IMR-90 (cell line): ENCODE measurements at regions not wholly inside any gene's neighbourhood (a gene's known extent, or its start where the extent isn't known, plus 50 kb on each side); places are given as distances from the start of the nearest gene placed in this dataset.

Source experiments
- ATAC-seq: fragments of 200-7000 bp; cut with Tn5 transposase; 2 replicates; pipeline ENCODE4 v1.9.1; 2020; ENCODE audit warnings: low read depth, mild to moderate bottlenecking, moderate library complexity
- BruUV-seq: library from RNA; stranded (reverse); fragments of 400-500 nt; replicated peaks from 2 replicates; lab custom pipeline; 2021; lab: Mats Ljungman, UMichigan
- CTCF ChIA-PET: fragments of 300-600 bp; formaldehyde crosslinking; extraction: SDS; loops from one replicate; lab custom pipeline; 2021; ENCODE audit warnings: antibody characterized with exemption; lab: Yijun Ruan, JAX
- POLR2A ChIA-PET: fragments of 300-600 bp; sonication (Branson Sonifier 250); formaldehyde crosslinking; loops from one replicate; lab custom pipeline; 2022; ENCODE audit warnings: antibody characterized with exemption; ENCODE audit not compliant: unreplicated experiment; lab: Charles Lee
- DNase-seq: peaks from one replicate; pipeline ENCODE4 v3.0.0; 2013
- H2AFZ ChIP-seq: replicated peaks from 2 replicates; pipeline ENCODE3; 2013; ENCODE audit warnings: low read length, mild to moderate bottlenecking; ENCODE audit not compliant: poor library complexity
- H2AK5ac ChIP-seq: 2 replicates; pipeline ENCODE4 v1.6.1; 2013; ENCODE audit warnings: low read depth, low read length, inconsistent platforms
- H2AK9ac ChIP-seq: replicated peaks from 2 replicates; pipeline ENCODE3; 2013; ENCODE audit warnings: mild to moderate bottlenecking, low read depth, low read length, moderate library complexity; ENCODE audit not compliant: poor library complexity
- H2BK120ac ChIP-seq: 2 replicates; pipeline ENCODE4 v1.6.1; 2013; ENCODE audit warnings: low read depth, low read length, inconsistent platforms
- H2BK15ac ChIP-seq: 3 replicates; pipeline ENCODE4 v1.6.1; 2013; ENCODE audit warnings: low read depth, low read length, inconsistent platforms
- H2BK20ac ChIP-seq: 2 replicates; pipeline ENCODE4 v1.6.1; 2013; ENCODE audit warnings: low read depth, mild to moderate bottlenecking, inconsistent platforms, low read length, moderate library complexity
- H2BK5ac ChIP-seq: 2 replicates; pipeline ENCODE4 v1.6.1; 2013; ENCODE audit warnings: mild to moderate bottlenecking, low read depth, low read length, inconsistent platforms; ENCODE audit not compliant: poor library complexity, severe bottlenecking
- H3K14ac ChIP-seq: replicated peaks from 2 replicates; pipeline ENCODE4 v1.6.1; 2013; ENCODE audit warnings: low read depth, low read length, inconsistent platforms
- H3K18ac ChIP-seq: 2 replicates; pipeline ENCODE4 v1.6.1; 2013; ENCODE audit warnings: low read depth, low read length, control low read depth
- H3K23ac ChIP-seq: 2 replicates; pipeline ENCODE4 v1.6.1; 2013; ENCODE audit warnings: low read depth, low read length, inconsistent platforms
- H3K27ac ChIP-seq: 2 replicates; pipeline ENCODE4 v1.5.1; 2013; ENCODE audit warnings: mild to moderate bottlenecking, control low read depth, low read length; ENCODE audit not compliant: insufficient read depth
- H3K27me3 ChIP-seq: 2 replicates; pipeline ENCODE4 v1.6.1; 2013; ENCODE audit warnings: low read length; ENCODE audit not compliant: control insufficient read depth, insufficient read depth
- H3K36me3 ChIP-seq: 2 replicates; pipeline ENCODE4 v1.6.1; 2013; ENCODE audit warnings: low read length, mixed read lengths; ENCODE audit not compliant: control insufficient read depth, insufficient read depth
- H3K4ac ChIP-seq: 2 replicates; pipeline ENCODE4 v1.6.1; 2013; ENCODE audit warnings: low read depth, low read length, inconsistent platforms
- H3K4me1 ChIP-seq: 2 replicates; pipeline ENCODE4 v1.6.1; 2013; ENCODE audit warnings: low read length, mixed read lengths; ENCODE audit not compliant: control insufficient read depth, insufficient read depth
- H3K4me2 ChIP-seq: 2 replicates; pipeline ENCODE4 v1.6.1; 2013; ENCODE audit warnings: low read depth, mild to moderate bottlenecking, control low read depth, low read length, moderate library complexity
- H3K4me3 ChIP-seq: 2 replicates; pipeline ENCODE4 v1.5.1; 2013; ENCODE audit warnings: low read depth, mild to moderate bottlenecking, control low read depth, low read length, moderate library complexity; ENCODE audit not compliant: insufficient read depth
- H3K56ac ChIP-seq: 2 replicates; pipeline ENCODE4 v1.6.1; 2013; ENCODE audit warnings: low read length, inconsistent platforms; ENCODE audit not compliant: insufficient read depth; ENCODE audit errors: extremely low read depth
- H3K79me1 ChIP-seq, 2 experiments: 2 replicates each; pipeline ENCODE4 v1.6.1; 2013; ENCODE audit warnings: low read length in 2 of 2, inconsistent platforms in 1 of 2, low read depth in 1 of 2
- H3K9ac ChIP-seq: 2 replicates; pipeline ENCODE4 v1.6.1; 2013; ENCODE audit warnings: low read depth, low read length, control low read depth
- H3K9me1 ChIP-seq: 2 replicates; pipeline ENCODE4 v1.6.1; 2013; ENCODE audit warnings: low read length, inconsistent platforms; ENCODE audit not compliant: insufficient read depth
- H3K9me3 ChIP-seq: 2 replicates; pipeline ENCODE4 v1.6.1; 2013; ENCODE audit warnings: low read length; ENCODE audit not compliant: control insufficient read depth, insufficient read depth
- H4K20me1 ChIP-seq: 2 replicates; pipeline ENCODE4 v1.6.1; 2013; ENCODE audit warnings: low read length, inconsistent platforms; ENCODE audit not compliant: insufficient read depth
- H4K5ac ChIP-seq: 2 replicates; pipeline ENCODE4 v1.6.1; 2013; ENCODE audit warnings: mild to moderate bottlenecking, low read depth, low read length, control low read depth
- H4K8ac ChIP-seq, 2 experiments: 2 replicates each; pipeline ENCODE4 v1.6.1; 2013; ENCODE audit warnings: low read depth in 2 of 2, low read length in 2 of 2, control low read depth in 1 of 2, inconsistent platforms in 1 of 2
- H4K91ac ChIP-seq: 2 replicates; pipeline ENCODE4 v1.6.1; 2013; ENCODE audit warnings: low read depth, low read length, inconsistent platforms; ENCODE audit not compliant: insufficient read depth
- ELK1 ChIP-seq: fragments of 150-350 bp; IDR thresholded peaks from 2 replicates; pipeline ENCODE4 v1.6.1; 2016; ENCODE audit warnings: low read depth, mild to moderate bottlenecking, low read length, moderate library complexity, borderline replicate concordance
- MAFK ChIP-seq: IDR thresholded peaks from 2 replicates; pipeline ENCODE4 v1.6.1; 2012; ENCODE audit warnings: low read depth, low read length, improper control_type of control experiment
- MAZ ChIP-seq: IDR thresholded peaks from 2 replicates; pipeline ENCODE4 v1.6.1; 2012; ENCODE audit warnings: low read depth, mild to moderate bottlenecking, low read length, improper control_type of control experiment, moderate library complexity, borderline replicate concordance
- RAD21 ChIP-seq: IDR thresholded peaks from 2 replicates; pipeline ENCODE4 v1.6.1; 2012; ENCODE audit warnings: low read length, improper control_type of control experiment
- RFX5 ChIP-seq: IDR thresholded peaks from 2 replicates; pipeline ENCODE4 v1.8.0; 2012; ENCODE audit warnings: low read depth, mild to moderate bottlenecking, low read length, moderate library complexity
- USF2 ChIP-seq: fragments of 150-350 bp; IDR thresholded peaks from 2 replicates; pipeline ENCODE4 v1.6.1; 2017; ENCODE audit warnings: mild to moderate bottlenecking, antibody characterized with exemption, low read length, low read depth
- WGBS, 2 experiments: methylation state at CpG; one replicate each; pipeline versions ENCODE4 v1.1.5 to v1.1.7; 2013; ENCODE audit warnings: missing lambda C conversion rate in 2 of 2; ENCODE audit not compliant: insufficient read length in 1 of 2; ENCODE audit errors: extremely low coverage in 2 of 2; 5-methylcytosine and 5-hydroxymethylcytosine counted together
- dilution Hi-C: fragments of 300-500 bp; cut with HindIII; formaldehyde crosslinking; loops from one replicate; pipeline ENCODE4 v1.14.3; 2018; ENCODE audit warnings: low sequenced_read_pairs; ENCODE audit not compliant: unreplicated experiment
- in situ Hi-C: fragments of 300-500 bp; cut with MboI; formaldehyde crosslinking; loops from 3 replicates; pipeline ENCODE4 v1.14.3; 2019; ENCODE audit warnings: low sequenced_read_pairs, inconsistent platforms, mixed read lengths
- intact Hi-C: fragments of 100-400 bp; cut with micrococcal nuclease; formaldehyde crosslinking; loops from 2 replicates; pipeline ENCODE4 v1.10.0; 2022

GRCh38 chr2:209314653-209315052 lies 109.2 kb upstream of the MAP2 start:
- no peak overlapping the region for H3K9ac ChIP-seq
- H3K9me1 ChIP-seq: no peaks in the 10 kb centered on the region
- intact Hi-C loops: no loop called here
- H3K36me3 ChIP-seq: no peaks in the 10 kb centered on the region
- H2AK5ac ChIP-seq: no peak overlapping the region
- H3K14ac ChIP-seq: no peak overlapping the region
- no peak overlapping the region for H2BK20ac ChIP-seq
- CTCF ChIA-PET: no interaction called here
- no peaks in the 10 kb centered on the region for H3K79me1 ChIP-seq
- in situ Hi-C loops: loop anchor here (25.0 kb wide), 1 partner anchor 902 kb away; the partner anchor contains the start of gene PTH2R
- no peak overlapping the region for H4K8ac ChIP-seq
- H4K20me1 ChIP-seq: no peaks in the 10 kb centered on the region
- H3K18ac ChIP-seq: no peak overlapping the region
- no peaks in the 10 kb centered on the region for H3K9me3 ChIP-seq
- DNase-seq (no peak), ATAC-seq (no peak)
- no peak overlapping the region for H2AFZ ChIP-seq
- H2BK15ac ChIP-seq: no peak overlapping the region
- H2BK5ac ChIP-seq: no peak overlapping the region
- POLR2A ChIA-PET: no interaction called here
- no peaks in the 10 kb centered on the region for H3K4me1 ChIP-seq
- BruUV-seq: no TSS peak
- no peak overlapping the region for H3K27ac ChIP-seq
- H4K91ac ChIP-seq: no peak overlapping the region
- no peak overlapping the region for H3K4me2 ChIP-seq
- no CpG with 5 or more reads among the region's 2 CpGs for WGBS, 2 experiments
- H3K56ac ChIP-seq: no peak overlapping the region
- no peaks in the 10 kb centered on the region for H3K27me3 ChIP-seq
- dilution Hi-C loops: no loop called here
- TF ChIP-seq RAD21 (no peak), ELK1 (no peak), USF2 (no peak), RFX5 (no peak), MAFK (no peak), MAZ (no peak)
- no peak overlapping the region for H4K5ac ChIP-seq
- no peak overlapping the region for H3K4ac ChIP-seq
- no peak overlapping the region for H2AK9ac ChIP-seq
- H3K4me3 ChIP-seq: no peak overlapping the region
- no peak overlapping the region for H2BK120ac ChIP-seq
- no peak overlapping the region for H3K23ac ChIP-seq
